HG02840 (cell line): ENCODE measurements at regions not wholly inside any gene's neighbourhood (a gene's known extent, or its start where the extent isn't known, plus 50 kb on each side); places are given as distances from the start of the nearest gene placed in this dataset.
"Not testable (repeated sequence)": the region's sequence is repeated elsewhere in the genome, so short reads cannot be mapped to it uniquely, and the experiment has no call there.

Experiments used
- ATAC-seq: cut with Tn5 transposase; IDR thresholded peaks from one replicate; pipeline ENCODE4 v1.9.1; 2021; ENCODE audit warnings: mild to moderate bottlenecking, moderate library complexity, moderate number of reproducible peaks; ENCODE audit not compliant: unreplicated experiment, low FRiP score

DNA sequence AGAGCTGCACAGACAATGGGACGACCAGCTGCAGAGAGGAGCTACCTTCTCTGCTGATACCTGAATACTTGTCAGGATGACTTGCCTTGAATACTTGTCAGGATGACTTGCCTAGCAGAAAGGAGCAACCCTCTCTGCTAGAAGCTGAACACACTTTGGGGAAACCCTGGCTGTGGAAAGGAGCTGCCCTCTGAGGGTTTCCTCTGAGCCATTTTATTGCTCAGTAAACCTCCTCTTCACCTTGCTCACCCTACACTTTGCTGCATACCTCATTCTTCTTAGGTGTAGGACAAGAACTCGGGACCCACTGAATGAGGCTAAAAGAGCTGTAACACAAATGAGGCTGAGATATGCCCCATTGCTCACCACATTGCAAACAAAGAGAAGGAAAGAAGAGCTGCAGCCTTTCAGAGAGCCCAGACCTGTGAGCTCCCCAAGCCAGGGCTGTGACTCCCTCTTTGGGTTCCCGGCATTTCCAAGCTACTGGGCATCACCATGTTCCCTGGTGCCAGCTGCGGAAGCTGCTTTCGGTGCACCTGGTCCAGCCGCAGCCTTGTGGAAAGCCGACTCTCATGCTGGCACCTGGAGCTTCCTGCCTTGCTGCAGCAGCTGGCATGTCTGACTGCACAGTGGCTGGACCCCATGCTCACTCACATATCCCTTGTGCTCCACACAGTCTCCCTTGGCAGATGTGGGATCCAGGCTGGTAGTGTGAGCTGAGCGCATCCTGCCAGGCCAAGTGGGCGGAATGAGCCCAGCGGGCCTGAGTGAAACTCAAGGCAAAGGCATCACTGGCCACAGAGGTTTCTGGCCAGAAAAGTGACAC, 106.7 kb upstream of the AHI1 start:
- no peak for ATAC-seq

DNA sequence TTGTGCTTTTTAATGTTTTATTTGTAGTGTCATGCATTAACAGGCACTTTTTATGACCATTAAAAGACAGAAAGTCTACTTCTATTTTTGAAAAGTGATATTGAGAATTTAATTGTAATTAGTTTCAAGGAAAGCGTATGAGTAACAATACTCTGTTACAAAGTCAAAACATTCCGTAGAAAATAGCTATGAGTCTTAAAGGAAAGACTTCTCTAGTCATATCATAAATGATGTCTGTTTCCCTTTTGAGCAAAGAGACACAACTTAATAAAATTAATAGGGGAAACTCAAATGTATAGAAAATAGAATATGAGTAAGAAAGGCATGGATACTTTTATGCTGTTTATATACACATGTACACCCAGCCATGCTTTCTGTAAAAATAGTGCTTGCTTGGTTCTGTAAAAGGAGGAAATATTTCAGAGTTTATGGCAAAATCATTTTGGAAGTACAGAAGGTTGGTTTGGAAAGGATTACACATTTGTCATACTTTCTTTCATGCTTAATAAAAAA, 107.8 kb upstream of the AHI1 start:
- no peak for ATAC-seq

DNA sequence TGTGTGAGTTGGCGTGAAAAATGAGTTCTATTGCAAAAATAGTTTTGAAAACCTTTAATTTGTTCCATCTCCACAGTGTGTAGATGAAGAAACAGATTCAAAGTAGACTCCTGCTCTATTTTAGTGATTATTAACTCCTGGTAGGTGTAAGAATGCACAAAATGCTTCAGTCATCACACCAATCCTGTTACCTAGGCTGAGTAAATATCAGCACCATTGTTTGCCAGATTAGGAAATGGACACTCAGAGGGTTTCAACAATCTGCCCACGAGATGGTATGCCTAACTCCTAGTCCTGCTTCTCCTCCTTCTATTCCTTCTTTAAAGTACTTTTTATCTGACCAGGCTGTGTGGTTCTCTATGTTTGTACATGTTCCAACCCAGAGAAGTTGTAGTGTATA, 108.9 kb upstream of the AHI1 start:
- no peak for ATAC-seq

- no peak for ATAC-seq
Measured at GRCh38 chr6:135608031-135608430, 110.5 kb upstream of the AHI1 start.

DNA sequence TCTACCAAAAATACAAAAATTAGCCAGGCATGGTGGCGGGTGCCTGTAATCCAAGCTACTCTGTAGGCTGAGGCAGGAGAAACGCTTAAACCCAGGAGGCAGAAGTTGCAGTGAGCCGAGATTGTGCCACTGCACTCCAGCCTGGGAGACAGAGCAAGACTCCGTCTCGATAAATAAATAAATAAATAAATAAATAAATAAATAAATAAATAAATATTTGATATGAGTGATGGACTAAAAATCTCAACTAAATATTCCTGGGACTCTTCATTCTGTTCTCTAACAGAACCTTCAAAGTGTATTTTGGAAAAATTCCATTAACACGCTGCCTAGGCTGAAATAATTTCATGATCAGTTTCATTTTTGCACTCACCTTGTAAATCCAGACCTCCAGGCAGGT, 112.7 kb upstream of the AHI1 start:
- not testable (repeated sequence) for ATAC-seq

- ATAC-seq, result no peak
Measured at GRCh38 chr6:135616655-135617054, 119.1 kb upstream of the AHI1 start.

DNA sequence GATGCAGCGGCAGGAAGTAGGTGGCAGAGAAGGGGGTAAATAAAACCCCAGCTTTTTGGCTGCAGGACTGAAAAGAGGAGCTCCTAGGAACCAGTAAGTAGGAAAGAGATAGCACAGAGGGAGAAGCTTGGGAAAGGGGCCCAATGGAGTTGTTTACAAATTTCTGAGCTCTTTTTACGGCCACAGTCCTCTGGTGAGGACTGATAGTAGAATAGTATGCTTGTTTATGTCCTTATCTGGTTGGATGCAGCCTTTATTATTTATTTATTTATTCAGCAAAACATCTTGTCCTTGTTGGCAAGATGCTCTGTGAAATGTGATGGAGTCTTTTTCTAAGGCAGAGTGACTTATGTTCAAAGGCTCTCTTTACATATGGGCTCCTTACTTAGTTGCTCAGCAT, 119.7 kb upstream of the AHI1 start:
- ATAC-seq, result no peak

GRCh38 chr6:135622081-135622480, 124.5 kb upstream of the AHI1 start:
- no peak for ATAC-seq

- no peak for ATAC-seq
Measured at GRCh38 chr6:135623979-135624378, 126.4 kb upstream of the AHI1 start.

DNA sequence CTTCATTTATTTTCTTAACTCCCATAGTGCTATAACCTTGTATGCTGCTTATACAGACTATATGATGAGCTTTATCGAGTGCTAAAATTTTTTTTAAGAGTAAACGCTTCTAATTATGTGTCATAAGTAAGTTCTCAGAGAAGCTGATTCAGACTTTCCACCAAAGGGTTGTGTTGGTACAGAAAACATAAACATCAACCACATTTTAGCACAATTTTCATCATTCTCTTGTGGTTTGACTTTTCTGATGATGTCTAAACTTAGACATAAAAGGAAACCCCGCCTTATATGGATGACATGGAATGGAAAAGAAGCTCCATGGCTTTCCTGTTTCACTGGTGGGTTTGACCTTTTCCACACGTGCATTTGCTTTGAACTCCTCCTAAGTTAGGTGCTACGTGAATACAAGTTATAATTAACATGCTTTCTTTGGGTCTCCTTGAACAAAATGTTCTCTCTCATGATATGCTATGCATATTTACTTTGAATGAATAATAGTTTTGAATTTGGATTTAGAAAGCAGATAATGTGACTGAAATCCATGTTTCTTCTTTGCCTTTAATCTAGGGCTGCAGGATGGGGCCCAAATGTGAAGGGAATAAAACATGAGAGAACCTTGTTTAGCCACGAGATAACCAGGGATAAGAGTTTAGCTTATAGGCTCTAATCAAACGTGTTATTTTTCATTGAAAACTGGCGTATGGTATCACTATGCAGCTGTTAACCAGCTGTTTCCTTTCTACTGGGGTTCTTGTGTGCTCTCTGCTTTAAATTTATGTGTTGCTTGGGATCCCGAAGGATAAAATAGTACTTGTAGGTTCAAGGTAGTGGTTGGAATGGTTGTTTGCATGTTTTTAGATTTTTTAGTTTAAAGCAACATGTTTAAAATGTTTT, 127.1 kb upstream of the AHI1 start:
- no peak for ATAC-seq

GRCh38 chr6:135626001-135626400, 128.5 kb upstream of the AHI1 start:
- ATAC-seq, result not testable (repeated sequence)

- peak; percentile 79 for ATAC-seq
Measured at GRCh38 chr6:135627092-135627715, 129.7 kb upstream of the AHI1 start.

GRCh38 chr6:135630789-135631376, 133.3 kb upstream of the AHI1 start:
- ATAC-seq, result no peak

DNA sequence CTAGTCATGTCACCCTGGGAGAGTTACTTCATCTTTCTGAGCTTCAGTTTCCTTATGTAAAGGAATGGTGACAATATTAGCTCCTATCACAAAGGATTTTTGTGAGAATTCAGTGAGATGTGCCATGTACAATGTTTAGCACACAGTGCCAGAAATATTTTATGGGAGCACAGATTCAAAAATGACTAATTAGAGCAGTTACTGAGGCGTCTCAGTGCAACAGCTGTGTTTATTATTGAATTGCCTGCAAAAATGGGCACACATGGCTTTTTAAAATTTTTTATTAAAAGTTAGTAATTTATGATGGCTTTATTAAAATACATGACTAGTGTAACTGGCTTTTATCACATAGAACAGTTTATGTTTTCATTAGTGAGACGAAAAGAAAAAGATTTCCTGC, 134.3 kb upstream of the AHI1 start:
- ATAC-seq, result no peak

GRCh38 chr6:135633573-135633972, 136.0 kb upstream of the AHI1 start:
- ATAC-seq, result no peak

DNA sequence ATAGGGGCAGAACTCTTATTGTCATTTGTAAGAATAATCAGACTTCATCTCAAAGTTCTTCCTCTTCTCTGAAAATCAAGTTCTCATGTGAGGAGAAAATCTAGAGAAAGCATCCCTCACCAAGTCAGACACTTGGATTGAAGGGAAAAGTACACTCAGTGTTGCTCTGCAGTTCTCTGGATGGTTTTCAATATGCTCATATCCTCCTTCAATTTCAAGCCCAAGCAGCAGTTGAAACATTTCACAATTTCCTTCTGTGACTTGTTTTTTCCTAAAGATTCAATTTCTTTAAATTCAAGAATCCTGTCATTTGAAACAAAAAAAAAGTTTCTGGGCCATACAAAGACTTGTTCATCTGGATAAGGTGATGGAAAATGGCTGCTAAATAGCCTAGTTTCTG, 140.2 kb upstream of the AHI1 start:
- ATAC-seq, result no peak

DNA sequence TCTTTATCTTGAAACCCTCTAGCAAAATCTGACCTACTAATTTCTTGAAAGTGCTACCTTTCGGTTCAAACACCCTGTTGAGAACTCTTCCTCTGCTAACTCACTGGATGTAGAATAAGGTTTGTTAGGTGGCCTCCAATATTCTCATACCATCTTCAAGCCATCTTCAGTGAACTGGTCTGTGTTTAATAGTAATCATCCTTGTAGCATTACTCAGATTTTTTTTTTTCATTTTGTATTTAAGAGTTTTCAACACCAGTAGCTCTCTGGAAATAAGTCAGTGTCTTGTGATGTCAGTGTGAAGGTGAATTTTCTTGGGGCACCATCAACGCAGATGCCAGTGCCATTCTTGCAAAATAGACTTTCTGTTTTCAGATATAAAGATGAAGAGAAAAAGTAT, 140.6 kb upstream of the AHI1 start:
- ATAC-seq, result no peak

GRCh38 chr6:135640048-135640447, 142.5 kb upstream of the AHI1 start:
- no peak for ATAC-seq

GRCh38 chr6:135640449-135641111, 143.0 kb upstream of the AHI1 start:
- ATAC-seq, result no peak

- no peak for ATAC-seq
Measured at GRCh38 chr6:135642912-135643311, 145.4 kb upstream of the AHI1 start.
